ENCODE measurements at regions not wholly inside any gene's neighbourhood (a gene's known extent, or its start where the extent isn't known, plus 50 kb on each side); places are given as distances from the start of the nearest gene placed in this dataset.
"Not testable (repeated sequence)": the region's sequence is repeated elsewhere in the genome, so short reads cannot be mapped to it uniquely, and the experiment has no call there.

DNA sequence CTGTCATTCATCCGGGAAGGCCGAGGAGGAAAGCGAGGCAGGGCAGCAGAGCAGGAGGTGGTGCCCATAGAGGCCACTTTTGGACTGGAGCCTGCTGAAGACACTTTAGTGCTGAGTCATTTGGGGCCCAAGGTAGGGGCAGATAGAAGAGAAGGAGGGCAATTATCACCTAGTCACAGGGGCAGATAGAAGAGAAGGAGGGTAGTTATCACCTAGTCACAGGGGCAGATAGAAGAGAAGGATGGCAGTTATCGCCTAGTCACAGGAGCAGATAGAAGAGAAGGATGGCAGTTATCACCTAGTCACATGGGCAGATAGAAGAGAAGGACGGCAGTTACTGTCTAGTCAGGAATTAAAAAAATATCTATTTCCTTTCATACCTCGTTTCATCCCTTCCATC lies 1372.6 kb downstream of the FOXD4L5 start:
- DNase-seq (ENCODE audit: low read depth); H3K4me3 ChIP-seq (ENCODE audit: low read depth, low read length): not testable (repeated sequence)

DNA sequence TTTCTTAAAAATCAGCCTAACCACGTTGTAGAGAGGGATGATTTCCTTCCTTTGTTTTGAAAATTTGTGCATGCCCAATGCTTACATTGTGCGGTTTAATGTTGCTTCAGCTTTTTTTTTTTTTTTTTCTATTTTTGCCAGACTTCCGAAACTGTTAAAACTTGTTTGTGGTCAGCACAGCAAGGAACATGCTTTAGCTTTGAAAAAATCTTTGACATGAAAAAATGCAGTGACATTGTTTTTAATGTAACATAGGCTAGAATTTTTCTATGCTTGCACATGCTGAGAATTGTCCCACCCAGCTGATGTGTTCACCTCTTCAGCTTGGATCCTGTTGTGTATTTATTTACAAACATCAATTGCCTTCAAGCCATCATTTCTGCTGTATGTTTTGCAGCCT lies 1375.9 kb downstream of the FOXD4L5 start:
- DNase-seq (ENCODE audit: low read depth); H3K4me3 ChIP-seq (ENCODE audit: low read depth, low read length): not testable (repeated sequence)

DNA sequence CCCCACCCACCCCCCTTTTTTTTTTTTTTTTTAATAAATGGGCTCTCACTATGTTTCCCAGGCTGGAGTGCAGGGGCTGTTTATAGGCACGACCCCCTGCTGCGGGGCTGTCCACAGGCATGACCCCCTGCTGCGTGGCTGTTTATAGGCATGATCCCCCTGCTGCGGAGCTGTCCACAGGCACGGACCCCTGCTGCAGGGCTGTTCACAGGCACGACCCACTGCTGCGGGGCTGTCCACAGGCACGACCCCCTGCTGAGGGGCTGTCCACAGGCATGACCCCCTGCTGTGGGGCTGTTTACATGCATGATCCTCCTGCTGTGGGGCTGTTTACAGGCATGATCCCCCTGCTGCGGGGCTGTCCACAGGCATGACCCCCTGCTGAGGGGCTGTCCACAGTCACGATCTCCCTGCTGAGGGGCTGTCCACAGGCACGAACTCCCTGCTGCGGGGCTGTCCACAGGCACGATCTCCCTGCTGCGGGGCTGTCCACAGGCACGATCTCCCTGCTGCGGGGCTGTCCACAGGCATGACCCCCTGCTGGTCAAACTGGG lies 1385.3 kb downstream of the FOXD4L5 start:
- not testable (repeated sequence) for DNase-seq (ENCODE audit: low read depth); H3K4me3 ChIP-seq (ENCODE audit: low read depth, low read length)

GRCh38 chr9:63881386-63881785 lies 1403.6 kb downstream of the FOXD4L5 start:
- not testable (repeated sequence) for H3K4me3 ChIP-seq (ENCODE audit: low read depth, low read length); DNase-seq (ENCODE audit: low read depth)

DNA sequence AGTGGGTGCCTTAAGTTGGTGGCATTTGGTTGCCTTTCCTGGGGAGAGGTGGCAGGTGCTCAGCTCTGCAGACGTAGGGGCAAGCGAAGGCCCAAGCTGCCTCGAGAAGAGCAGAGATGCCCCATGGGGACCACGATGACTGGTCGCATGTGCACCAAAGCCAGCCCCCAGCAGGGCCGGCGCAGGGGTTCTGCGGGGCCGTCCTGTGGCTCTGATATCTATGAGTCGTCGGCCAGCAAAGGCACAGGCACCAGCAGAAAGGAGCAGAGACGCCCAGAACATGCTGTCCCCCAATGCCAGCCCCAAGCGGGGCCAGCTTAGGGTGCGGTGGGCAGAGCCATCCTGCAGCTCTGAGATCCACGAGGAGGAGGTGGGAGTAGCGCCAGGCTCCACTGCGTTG lies 1408.6 kb downstream of the FOXD4L5 start:
- DNase-seq (ENCODE audit: low read depth); H3K4me3 ChIP-seq (ENCODE audit: low read depth, low read length): not testable (repeated sequence)

GRCh38 chr9:63859475-63860215 lies 1425.4 kb downstream of the FOXD4L5 start:
- no peak for TF ChIP-seq CTCF (IDR thresholded peaks at IDR 0.05; ENCODE audit: low read depth, low read length, missing control alignments)
- no peak for DNase-seq (ENCODE audit: low read depth)
- no peak overlapping the region for H3K4me3 ChIP-seq (ENCODE audit: low read depth, low read length)

DNA sequence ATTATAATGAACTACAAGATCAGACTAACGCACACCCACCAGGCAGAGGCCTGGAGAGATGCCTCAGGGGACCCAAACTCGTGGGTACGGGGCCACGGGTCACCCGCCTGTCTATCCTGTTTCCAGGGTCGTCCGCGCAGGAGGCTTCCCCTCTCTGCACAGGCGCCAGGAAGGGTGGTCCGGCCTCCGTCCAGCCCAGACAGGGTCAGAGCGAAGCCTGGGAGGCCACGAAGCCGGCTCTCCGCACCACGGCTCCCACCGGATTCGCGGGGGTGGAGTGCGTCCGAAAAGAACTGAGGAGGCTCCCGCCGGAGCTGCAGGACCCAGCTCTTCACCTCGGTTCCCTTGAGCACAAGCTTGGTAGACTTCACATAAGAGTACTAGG lies 1425.9 kb downstream of the FOXD4L5 start:
- H3K4me3 ChIP-seq (ENCODE audit: low read depth, low read length); DNase-seq (ENCODE audit: low read depth): not testable (repeated sequence)

DNA sequence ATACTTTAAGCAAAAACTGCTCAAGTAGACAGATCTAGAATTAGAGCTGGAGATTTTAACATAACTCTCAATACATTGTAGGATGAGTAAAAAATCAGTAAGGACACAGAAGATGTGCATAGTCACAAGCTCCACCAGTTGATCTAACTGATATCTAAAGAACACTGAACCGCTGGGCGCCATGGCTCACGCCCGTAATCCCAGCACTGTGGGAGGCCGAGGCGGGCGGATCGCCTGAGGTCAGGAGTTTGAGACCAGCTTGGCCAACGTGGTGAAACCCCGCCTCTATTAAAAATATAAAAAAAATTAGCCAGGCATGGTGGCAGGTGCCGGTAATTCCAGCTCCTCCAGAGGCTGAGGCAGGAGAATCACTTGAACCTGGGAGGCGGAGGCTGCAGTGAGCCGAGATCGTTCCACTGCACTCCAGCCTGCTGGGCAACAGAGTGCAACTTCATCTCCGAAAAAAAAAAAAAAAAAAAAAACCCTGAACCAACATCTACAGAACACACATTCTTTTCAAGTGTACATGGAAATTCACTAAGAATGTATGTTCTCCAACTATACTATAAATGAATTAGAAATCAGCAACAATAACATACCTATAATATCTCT lies 1431.8 kb downstream of the FOXD4L5 start:
- DNase-seq (ENCODE audit: low read depth); H3K4me3 ChIP-seq (ENCODE audit: low read depth, low read length): not testable (repeated sequence)

DNA sequence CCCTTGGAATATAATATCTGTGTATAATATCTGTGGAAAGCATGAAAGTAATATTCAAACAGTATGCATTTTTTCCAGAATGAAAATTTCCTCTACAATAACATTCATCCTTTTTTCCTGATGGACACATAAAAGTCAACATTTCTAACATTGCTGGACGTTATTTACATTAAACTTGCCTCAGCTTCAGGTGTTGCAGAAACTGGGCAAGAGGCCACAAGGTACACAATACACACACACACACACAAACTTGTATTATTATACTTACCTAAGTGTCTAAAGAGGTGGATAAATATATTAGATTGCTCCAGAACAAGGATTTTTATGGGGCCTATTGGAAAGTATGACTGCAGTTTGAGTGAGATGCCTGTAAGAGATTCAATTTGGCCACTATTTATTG lies 1460.2 kb downstream of the FOXD4L5 start:
- not testable (repeated sequence) for H3K4me3 ChIP-seq (ENCODE audit: low read depth, low read length)

GRCh38 chr9:63823375-63824201 lies 1461.4 kb downstream of the FOXD4L5 start:
- DNase-seq (ENCODE audit: low read depth); H3K4me3 ChIP-seq (ENCODE audit: low read depth, low read length): not testable (repeated sequence)

More for the DNA sequence above, 1460.2 kb downstream of the FOXD4L5 start:
- not testable (repeated sequence) for DNase-seq (ENCODE audit: low read depth)

DNA sequence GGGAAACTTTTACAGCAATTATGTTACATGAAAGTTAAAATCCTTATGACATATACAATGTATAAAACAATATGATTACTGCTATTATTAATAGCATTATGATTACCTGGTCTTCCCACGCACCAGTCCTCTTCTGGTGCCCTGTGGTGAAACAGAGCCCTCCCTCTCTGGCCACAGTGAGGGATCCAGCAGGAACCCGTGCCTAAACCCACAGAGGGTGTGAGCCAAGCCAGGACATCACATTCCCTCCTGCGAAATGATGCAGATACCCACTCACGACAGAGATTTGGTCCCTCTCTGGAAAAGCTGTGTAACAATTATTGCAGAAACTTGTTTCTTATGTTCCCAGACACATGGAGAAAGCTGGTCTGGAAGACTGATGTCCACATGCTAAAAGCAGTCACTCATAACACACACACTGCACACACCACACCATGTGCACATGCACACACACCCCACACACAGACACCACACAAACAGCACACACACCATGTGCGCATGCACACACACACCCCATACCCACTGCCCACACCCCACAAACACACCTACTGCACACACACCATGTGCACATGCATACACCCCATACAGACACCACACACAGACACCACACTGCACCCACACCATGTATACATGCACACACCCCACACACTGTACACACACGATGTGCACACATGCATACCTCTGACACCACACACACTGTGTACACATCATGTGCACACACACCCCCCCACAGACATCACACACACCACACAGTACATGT lies 1462.2 kb downstream of the FOXD4L5 start:
- not testable (repeated sequence) for DNase-seq (ENCODE audit: low read depth); H3K4me3 ChIP-seq (ENCODE audit: low read depth, low read length)

DNA sequence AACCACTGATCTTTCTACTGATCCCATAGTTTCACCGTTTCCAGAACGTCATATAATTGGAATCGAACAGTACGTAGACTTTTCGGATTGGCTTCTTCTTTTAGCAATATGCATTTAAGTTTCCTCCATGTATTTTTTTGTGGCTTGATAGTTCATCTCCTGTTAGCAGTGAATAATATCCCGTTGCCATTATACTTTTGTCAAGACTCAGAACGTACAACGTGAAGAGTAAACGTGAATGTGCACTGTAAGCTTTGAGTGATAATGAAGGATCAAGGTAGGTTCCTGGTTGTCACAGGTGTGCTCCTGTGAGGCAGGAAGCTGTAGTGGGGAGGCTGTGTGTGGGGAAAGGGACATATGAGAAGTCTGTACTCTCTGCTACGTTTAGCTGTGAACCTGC lies 1463.7 kb downstream of the FOXD4L5 start:
- not testable (repeated sequence) for H3K4me3 ChIP-seq (ENCODE audit: low read depth, low read length); DNase-seq (ENCODE audit: low read depth)

DNA sequence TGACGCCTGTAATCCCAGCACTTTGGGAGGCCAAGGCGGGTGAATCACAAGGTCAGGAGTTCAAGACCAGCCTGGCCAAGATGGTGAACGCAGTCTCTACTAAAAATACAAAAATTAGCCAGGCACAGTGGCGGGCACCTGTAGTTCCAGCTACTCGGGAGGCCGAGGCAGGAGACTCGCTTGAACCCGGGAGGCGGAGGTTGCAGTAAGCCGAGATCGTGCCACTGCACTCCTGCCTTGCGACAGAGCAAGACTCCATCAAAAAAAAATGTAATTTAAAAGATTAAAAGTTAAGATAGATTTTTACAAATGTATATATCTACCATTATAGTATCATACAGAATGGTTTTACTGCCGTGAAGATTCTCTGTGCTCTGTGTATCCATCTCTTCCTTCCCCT lies 1464.1 kb downstream of the FOXD4L5 start:
- DNase-seq (ENCODE audit: low read depth), result not testable (repeated sequence)

GRCh38 chr9:63820383-63820782 lies 1464.6 kb downstream of the FOXD4L5 start:
- not testable (repeated sequence) for DNase-seq (ENCODE audit: low read depth); H3K4me3 ChIP-seq (ENCODE audit: low read depth, low read length)

More for the DNA sequence above, 1464.1 kb downstream of the FOXD4L5 start:
- H3K4me3 ChIP-seq (ENCODE audit: low read depth, low read length), result not testable (repeated sequence)
